NCI-H510A (cell line): ENCODE measurements at regions not wholly inside any gene's neighbourhood (a gene's known extent, or its start where the extent isn't known, plus 50 kb on each side); places are given as distances from the start of the nearest gene placed in this dataset.

Experiments used
- DNase-seq: peaks from one replicate; lab custom pipeline; 2025; lab: John Stamatoyannopoulos, UW

- DNase-seq = no peak
These were observed 205.6 kb downstream of the GADD45G start for GRCh38 chr9:89810431-89810830.

DNA sequence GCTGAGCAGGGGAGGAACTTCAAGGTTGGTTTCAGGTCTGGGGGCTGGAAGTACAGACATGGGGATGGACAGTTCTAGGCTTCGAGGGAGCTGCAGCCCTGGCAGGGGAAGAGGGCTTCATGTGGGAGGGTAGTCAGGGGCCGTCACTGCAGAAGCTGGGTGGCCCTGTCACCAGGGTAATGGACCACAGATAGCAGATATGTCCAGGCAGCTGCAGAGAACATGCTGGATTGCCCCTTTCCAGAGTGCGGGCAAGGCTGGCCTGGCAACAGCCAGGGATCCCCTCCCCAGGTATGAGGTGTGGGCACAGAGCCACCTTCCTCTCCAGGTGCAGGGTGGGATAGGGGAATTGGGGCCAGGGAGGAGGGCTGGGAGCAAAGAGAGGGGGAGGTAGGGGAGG lies 206.5 kb downstream of the GADD45G start:
- no peak for DNase-seq

DNA sequence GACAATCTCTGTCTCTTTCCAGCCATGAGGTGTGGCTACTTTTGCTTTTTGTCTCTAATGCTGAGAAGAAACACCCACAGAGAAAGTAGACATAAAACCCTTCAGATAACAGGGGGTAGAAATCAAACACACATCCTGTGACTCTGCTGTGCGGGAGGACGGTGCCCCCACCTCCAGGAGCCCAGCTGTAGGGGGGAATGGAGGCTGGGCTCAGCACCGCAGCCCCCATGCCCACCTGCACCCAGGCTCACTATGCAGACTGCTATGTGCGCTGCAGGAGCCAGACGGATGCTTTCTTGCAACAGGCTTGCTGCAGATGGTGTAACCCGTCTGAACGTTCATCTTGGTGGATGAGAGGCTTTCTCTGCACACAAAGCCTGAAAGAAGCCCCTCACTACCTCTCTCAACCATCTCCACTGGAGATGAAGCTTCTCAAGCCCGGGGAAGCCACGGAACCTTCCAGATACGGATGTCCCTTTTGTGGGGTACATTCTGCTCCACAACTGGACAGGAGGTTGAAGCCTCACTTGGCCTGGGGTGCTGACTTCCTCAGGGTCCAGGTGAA lies 207.2 kb downstream of the GADD45G start:
- no peak for DNase-seq

- DNase-seq = no peak
These were observed 207.9 kb downstream of the GADD45G start for GRCh38 chr9:89812556-89813181.

GRCh38 chr9:89813482-89813881 lies 208.7 kb downstream of the GADD45G start:
- no peak for DNase-seq

DNA sequence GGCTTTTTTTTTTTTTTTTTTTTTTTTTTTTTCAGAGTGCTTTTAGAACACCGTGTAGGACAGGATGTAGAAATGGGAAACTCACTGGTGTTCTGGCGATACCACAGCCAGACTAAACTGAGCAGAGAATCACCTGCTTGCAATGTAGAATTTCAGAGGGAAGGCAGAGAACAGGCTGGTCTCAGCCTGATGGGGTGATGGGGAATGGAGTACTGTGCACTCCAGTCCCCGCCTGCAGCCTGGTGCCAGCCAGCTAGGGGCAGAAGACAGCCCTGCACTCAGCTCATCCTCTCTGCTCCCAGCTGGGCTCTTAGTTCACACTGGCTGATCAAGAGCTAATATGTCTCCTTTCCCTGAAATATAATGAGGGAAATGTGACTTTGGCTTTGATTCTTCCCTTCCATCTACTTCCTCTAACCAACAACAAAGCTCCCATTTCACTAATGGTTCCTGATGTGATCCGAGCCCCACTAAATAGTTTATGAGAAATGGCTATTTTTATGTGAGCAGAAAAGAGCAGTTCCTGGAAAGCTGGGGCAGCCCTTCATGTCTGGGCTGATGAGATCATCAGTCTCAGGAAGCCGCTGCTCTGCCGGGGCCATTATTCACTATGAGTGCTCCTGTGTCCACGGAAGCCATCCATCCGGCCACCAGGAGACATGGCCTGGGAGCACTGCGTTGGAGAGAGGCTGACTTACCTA lies 209.7 kb downstream of the GADD45G start:
- DNase-seq = peak; percentile 55

- DNase-seq = no peak
These were observed 210.5 kb downstream of the GADD45G start for GRCh38 chr9:89815061-89815902.

- DNase-seq = no peak
These were observed 211.2 kb downstream of the GADD45G start for GRCh38 chr9:89815903-89816573.

- DNase-seq = no peak
These were observed 212.5 kb downstream of the GADD45G start for GRCh38 chr9:89817151-89817950.

DNA sequence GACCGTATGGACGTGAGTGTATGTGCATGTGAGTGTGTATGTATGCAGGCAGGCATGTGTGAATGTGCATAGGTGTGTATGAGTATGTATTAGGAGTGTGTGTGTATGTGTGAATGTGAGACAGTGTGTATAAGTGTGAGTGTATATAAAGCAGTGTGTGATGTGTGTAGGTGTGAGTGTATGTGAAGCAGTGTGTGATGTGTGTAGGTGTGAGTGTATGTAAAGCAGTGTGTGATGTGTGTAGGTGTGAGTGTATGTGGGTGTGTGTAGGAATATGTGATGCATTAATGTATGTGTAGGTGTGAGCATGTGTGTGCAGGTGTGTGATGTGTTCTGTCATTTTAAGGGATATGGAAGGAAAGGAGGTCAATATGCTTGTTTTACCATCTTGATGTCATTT lies 215.5 kb downstream of the GADD45G start:
- no peak for DNase-seq

- no peak for DNase-seq
These were observed 216.3 kb downstream of the GADD45G start for GRCh38 chr9:89821081-89821480.

GRCh38 chr9:89822996-89823395 lies 218.2 kb downstream of the GADD45G start:
- no peak for DNase-seq

DNA sequence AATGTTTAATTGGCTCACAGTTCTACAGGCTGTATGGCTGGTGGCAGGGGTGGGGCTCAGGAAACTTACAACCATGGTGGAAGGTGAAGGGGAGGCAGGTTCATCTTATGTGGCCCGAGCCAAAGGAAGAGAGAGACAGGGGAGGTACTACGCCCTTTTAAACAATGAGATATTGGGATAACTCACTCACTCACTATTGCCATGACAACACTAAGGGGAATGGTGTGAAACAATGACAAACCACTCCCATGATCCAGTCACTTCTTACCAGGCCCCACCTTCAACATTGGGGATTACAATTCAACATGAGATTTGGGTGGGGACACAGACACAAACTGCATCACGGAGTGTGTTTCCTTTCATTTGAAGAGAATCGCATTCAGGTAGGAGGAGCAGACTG lies 220.9 kb downstream of the GADD45G start:
- DNase-seq = no peak

DNA sequence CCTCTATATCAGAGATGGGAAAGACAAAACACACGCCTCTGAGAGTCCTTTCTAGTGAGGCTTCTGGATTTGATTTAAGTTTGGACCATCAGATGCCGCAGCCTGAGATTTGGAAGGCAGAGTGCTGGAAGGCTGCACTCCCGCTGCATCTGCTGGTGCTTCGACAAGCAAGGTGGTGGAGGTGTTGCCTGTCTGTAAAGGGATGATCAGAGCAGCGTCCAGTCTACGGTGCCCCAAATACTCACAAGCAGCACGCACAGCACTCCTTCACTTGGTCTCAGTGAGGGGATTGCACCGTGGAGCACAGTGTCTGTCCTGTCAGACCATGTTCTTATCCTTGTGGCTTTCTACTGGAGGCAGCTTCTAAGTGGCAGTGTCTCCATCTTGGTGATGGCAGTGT lies 221.4 kb downstream of the GADD45G start:
- no peak for DNase-seq

DNA sequence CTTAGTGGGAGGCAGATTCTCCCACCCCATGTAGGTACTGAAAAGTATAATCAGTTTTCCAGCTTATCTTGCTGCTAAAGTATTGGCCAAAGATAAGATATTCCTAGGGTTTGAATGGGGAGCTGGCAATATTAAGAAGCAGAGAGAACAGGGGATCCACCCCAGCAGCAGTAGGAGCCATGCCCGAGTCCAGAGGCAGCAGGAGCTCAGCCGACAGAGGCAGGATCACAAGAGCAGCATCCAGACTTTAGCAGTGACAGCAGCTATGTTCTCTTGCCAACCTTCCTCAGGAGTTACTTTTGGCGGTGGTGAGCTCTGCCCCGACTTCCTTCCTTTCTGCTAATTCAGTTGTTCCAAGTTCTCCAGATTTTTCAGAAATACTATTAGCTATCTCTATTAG lies 224.5 kb downstream of the GADD45G start:
- DNase-seq = no peak

GRCh38 chr9:89835666-89836065 lies 230.9 kb downstream of the GADD45G start:
- DNase-seq = no peak

GRCh38 chr9:89837162-89837933 lies 232.5 kb downstream of the GADD45G start:
- DNase-seq = no peak

DNA sequence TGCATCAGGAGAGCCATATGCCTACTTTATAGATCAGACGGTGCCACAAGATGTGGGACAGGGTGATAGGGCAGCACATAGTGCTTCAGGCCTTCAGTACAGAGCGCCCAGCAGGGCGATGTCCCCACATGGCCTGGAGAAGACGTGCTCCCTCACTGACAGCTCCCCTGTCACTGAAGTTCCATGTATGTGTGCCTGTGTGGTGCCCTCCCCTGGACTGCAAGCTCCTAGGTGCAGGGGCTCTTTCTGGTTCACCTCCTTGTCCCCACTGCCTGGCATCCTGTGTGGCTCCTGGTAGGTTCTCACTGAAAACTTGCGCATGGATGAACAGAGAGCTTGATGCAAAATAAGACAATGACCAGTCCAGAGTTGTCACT lies 233.1 kb downstream of the GADD45G start:
- no peak for DNase-seq

- no peak for DNase-seq
These were observed 233.8 kb downstream of the GADD45G start for GRCh38 chr9:89838621-89839020.

DNA sequence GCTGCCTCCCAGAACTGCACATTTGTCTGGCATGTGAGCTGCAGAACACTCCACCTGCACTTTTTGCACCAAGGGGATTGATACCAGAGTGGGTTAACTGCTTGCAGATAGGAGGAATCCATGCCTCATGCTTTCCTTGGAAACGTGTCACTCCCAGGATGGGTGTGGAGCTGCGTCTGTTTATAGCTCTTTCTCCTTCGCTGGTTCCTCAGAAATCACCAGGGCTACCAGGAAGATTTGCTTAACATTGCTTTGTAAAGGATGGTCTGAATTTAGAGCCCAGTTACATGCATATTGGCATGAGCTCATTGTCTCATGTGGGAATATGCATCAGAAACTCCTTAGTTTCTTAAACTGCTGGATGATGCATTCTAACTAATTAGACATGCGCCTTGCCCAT lies 234.6 kb downstream of the GADD45G start:
- no peak for DNase-seq

GRCh38 chr9:89839952-89840351 lies 235.1 kb downstream of the GADD45G start:
- DNase-seq = no peak
